HG03469 (cell line): ENCODE measurements at regions not wholly inside any gene's neighbourhood (a gene's known extent, or its start where the extent isn't known, plus 50 kb on each side); places are given as distances from the start of the nearest gene placed in this dataset.

Experiments
- ATAC-seq: cut with Tn5 transposase; IDR thresholded peaks from one replicate; pipeline ENCODE4 v1.9.1; 2021; ENCODE audit warnings: mild to moderate bottlenecking, moderate library complexity, moderate number of reproducible peaks; ENCODE audit not compliant: unreplicated experiment

DNA sequence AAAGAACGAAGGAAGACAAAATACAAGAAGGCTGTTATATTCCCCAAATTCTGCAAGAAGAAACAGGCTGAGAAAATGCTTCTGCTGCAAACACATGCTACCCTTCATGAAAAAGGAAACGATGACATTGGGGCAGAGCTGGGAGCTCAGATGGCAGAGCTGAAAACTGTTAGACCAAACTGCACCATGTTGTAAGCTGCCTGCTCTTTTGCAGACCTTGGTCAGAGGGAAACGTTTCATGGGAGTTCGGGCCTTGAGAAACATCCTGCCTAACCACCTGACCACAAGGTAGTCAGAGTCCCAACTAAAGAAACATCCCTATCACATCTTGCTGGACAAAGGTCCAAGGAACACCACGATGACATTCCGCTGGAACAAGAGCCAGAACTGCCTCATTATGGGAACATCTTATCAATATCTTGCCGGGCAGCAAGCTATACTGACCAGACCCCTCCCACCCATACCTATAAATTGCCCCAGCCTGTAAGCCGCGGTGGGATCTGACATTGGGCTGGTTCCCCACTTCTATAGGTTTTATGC lies 110.7 kb upstream of the CTSC start:
- ATAC-seq = no peak

DNA sequence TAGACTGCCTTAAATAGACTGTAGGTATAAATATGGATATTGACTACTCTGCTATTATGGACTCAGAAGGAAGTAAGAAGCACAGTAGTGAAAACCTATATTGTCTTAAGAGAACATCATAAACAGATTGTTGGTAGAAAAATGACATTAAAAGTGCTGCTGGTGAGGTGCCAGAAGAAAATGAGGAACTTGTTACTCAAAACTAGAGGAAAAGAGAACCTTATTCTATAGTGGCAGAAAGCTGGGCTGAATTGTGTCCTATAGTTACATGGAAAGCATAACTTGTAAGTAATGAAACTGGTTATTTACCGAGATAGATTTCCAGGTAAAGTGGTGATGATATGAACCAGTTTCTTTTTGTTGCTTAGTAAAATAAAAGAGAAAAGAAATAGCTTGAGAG lies 109.7 kb upstream of the CTSC start:
- ATAC-seq = no peak

DNA sequence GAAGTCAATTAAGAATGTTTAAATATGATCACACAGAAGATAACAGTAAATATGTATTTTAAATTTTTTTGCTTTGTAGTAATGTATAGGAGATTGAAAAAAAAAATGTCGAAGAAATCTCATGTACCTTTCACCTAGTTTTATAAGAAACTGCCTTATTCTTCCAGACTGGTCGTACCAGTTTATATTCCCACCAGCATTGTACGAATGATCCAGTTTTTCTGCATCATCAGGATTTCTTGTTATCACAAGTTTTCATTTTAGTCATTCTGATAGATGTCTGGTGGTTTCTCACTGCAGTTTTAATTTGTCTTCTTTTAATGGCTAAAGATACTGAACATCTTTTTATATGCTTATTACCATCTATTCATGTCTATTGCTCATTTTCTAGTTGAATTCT lies 101.8 kb upstream of the CTSC start:
- ATAC-seq = no peak

DNA sequence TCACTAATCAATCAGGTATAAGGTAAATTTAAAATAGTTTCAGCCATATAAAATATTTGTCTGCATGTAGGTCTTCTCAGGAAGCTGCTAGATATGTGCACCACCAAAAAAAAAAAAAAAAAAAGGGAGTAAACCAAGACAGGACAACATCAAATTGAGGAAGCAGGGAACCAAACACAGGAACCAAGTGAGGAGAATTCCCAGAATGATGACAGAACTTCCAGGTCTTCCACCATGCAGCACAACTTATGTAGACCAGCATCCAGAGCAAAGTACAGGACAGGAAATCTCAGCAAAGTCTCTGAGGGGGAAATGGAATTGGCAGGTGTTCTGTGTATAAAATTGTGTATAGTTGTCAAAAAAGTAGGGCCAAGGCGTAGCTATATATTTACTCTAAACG lies 101.2 kb upstream of the CTSC start:
- no peak for ATAC-seq

DNA sequence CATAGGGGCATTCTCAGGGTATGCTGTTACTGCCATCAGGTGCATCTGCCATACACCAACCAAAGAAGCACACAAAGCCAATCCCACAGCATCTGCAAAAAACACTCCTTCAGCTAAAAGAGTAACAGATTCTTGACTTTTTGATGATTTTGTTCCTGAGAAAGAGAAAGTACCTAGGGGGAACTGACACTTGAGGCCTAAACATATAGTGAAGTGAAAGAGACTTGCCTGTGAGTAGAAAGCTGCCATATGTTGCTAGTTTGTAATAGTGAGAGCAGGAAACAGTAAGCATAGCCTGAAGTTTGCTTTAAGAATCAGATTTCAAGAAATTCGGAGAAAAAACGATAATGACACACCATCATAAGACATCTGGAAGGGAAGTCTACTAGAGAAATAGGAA lies 97.9 kb upstream of the CTSC start:
- peak; percentile 96 for ATAC-seq

DNA sequence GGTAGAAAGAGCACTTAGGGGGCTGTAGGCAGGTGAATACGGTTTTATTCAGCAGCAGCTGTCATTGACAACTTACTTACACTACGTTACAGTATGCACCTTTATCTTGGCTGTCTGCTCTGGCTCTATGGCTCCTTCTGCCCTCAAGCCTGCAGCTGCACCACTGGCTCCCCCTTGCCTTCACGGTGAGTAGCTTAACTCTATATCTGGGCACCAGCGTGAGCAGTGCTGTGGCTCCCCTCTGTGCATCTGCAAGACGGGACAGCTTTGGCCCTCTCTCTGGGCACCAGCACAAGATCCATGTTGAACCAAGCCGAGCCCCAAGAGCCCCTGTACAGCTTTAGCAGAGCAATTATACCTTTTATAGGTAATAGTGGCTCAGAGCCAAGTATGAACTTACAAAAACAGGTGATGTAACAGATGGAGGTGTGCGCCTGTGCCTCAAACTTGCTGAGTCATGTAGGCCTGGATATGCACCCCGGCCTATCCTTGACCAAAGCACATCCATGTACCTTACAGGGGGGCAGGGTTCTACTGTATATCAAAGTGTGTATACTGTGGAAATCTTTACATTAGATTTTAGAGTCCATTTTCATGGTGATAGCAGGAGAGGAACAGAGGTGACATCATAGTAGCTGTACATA lies 96.9 kb upstream of the CTSC start:
- no peak for ATAC-seq

DNA sequence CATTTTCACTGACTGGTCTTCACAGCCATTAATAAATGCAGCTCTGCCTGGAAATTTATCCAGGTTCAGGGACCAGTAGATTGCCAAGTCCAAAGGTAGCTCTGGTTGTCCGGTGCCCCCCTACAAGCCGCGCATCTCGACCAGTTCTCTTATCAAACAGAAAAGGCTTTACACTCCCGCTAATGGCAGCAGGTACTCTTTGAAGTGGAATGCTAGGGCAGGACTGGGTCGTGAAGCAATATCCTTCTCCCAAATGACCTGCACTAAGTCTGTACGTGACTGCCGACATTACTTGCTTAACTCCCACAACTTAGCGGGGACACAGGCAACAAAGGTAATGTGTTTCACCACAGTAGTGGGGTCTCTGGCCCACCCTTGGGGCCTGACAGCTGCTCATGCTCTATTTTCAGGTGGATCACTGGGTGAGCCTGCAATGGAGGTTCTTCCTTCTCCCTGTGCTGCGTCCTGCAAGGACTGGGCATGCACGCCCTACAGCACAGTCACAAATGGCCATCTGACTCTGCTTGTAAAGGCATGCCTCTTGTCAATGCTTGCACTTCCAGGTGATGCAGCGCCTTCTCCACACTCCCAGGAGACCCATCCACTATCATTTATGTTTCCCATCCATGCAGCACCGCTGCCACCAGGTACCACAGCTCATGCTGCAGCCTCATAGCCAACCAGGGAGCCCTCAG lies 96.1 kb upstream of the CTSC start:
- ATAC-seq = no peak

DNA sequence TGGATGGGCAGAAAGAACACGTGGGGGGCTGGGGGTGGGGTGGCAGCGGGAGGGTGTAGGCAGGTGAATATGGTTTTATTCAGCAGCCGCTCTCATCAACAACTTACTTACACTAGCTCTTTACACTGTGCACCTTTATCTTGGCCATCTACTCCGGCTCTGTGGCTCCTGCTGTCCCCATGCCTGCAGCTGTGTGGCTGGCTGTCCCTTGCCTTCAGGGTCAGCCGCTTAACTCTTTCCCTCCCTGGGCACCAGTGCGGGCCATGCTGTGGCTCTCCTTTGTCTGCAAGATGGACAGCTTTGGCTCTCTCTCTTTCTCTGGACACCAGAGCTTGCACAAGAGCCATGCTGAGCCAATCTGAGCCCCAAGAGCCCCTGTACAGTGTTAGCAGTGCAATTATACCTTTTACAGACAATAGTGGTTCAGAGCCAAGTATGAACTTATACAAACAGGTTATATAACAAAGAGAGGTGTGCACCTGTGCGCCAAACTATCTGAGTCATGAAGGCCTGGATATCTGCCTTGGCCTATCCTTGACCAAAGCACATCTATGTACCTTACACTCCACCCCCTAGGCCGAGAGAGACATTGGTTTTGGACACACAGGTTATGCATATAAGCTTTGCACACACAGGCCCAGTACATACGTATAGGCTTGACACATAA lies 94.3 kb upstream of the CTSC start:
- ATAC-seq = no peak

DNA sequence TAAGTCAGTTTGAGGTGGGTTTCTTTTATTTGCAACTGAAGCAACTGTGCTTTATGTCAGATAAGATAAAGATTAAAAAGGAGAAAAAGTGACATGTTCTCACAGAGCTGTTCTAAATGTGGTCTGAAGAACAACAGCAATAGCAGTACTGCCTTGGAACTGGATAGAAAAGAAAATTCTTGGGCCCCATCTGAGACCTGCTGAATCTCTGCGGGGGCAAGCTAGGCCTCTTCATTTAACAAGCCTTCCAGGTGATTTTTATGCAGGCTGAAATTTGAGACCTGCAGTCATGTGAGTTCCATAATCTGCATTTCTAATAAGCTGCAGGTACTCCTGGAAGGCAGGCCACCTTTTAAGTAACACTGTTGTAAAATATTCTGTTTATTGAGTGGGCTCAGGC lies 91.4 kb upstream of the CTSC start:
- no peak for ATAC-seq

DNA sequence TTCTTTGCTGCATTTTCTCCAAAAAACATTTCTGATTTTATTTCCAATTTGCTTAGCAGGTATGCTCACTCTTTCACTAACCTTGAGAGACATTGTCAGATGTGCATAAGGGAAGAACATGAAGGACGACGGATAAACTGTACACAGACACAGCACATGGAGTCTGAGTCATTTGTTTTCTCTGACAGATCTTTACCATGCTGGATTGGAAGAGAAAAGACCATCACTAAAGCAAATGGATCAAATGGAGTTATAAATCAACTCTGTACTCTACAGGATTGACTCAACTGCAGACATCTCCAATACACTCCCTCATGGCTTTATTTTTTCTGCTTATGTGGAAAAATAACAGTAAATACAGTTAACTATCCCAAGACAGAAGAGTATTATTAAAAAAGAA lies 90.2 kb upstream of the CTSC start:
- no peak for ATAC-seq

DNA sequence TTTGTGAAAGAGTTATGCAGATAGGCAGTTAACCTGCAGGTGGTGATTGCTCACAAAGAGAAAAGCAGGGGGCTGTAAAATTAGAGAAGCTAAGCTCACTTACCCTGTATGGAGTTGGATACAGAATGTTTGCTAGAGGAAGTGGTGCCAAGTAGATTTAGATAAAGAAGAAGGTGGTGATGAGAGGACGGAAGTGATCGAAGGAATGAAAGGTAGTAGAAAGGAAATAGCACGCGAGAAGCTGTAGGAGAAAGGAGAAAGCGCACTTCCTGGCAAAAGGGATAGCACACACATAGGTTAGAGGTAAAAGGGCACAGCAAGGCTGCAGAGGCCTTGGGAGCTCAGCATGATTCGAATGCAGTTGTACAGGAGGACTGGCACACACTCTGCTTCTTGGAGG lies 87.3 kb upstream of the CTSC start:
- ATAC-seq = no peak

DNA sequence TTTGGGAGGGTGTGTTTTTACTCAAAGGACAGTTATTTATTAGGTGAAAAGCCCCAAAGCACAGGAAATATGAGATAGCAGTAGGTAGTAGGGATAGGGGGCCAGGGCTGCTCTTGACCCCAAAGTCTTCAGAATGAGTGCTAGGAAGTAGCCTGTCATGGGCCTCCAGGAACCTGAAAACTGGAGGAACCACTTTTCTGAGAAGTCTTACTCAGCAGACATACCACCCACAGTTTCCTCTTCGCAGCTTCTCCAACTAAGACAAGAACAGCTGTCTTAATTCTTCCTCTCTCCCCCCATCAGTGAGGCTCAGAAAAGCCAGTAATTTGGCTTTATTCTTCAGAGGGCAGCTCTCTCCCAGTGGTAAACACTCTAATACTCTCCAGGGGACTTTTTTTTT lies 84.0 kb upstream of the CTSC start:
- peak; percentile 68 for ATAC-seq

DNA sequence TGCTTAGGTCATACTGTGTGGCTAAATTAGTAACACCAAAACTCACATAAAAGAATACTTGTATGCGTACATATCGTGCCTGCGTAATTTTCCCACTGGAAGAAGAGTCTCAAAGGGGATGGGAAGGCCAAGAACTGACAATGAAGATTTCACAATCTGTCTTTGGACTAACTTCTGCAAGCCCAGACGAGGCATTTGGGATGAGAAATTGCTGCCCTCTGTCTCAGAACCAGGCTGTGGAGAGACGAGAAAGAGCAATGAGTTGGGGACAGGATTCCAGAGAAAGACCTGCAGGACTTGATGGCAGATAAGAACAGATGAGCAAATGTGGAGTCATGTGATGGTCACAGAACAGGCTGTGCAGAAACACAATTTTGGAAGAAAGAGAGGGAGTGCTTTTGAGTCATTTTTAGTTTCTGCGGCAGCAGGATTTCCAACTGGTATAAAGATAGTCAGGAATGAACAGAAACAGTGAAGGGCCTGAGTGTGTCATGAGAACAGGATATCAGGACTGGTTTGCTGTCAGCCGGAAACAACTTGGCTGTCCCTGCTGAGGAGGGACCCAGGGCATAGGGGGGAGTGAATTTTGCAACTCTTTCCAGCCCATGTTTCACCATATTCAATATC lies 82.7 kb upstream of the CTSC start:
- no peak for ATAC-seq

DNA sequence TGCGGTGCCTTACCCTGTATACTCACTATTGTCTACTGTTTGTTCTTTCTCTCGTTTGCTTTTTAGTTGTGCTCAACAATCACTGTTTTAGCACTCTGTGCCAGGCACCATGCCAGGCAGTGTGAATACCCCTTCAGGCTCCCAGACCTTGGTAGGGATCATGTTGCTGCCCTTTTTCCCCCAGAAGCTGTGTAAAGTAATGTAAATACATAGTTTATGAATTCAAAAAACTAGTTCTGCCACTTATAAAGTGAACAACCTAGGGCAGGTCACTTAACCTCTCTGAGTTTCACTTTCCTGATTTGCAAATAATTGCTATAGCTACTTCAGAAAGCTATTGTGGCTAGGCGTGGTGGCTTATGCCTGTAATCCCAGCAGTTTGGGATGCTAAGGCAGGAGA lies 81.0 kb upstream of the CTSC start:
- ATAC-seq = no peak

DNA sequence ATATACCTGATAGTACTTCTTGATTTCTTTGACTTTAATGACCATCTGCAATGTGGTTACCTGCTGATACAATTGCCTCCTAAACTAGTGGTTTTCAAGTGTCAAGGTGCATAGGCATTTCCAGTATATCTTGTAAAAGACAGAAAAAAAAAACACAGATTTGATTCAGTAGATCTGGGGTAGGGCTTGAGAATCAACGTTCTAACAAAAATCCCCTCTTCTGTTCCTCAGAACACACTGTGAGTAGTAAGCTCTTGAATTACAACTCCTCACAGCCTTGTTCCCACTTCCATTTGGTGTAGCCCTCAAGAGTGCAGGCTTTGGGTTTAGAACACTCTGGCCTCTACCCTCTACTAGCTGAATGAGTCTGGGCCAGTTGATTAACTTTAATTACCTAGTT lies 78.0 kb upstream of the CTSC start:
- no peak for ATAC-seq

DNA sequence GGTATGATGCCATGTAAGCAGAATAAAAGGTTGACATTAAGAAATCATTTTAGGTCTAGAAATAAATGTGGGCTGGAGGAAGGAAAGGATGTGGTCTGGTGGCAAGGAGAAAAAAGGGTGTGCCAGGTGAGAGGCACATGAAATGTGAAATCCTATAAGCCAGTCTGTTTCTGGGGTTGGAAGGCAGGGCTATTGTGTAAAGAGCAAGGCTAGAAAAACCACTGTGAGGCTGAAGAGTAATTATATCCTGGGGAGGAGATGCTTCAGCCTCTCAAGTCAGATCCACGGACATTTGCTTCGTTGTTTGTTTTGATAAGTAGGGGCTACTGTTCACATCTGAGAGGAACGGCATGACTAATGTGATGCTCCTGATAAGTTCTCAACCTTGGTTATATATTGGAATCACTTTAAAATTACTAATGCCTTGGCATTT lies 77.5 kb upstream of the CTSC start:
- ATAC-seq = peak; percentile 18

DNA sequence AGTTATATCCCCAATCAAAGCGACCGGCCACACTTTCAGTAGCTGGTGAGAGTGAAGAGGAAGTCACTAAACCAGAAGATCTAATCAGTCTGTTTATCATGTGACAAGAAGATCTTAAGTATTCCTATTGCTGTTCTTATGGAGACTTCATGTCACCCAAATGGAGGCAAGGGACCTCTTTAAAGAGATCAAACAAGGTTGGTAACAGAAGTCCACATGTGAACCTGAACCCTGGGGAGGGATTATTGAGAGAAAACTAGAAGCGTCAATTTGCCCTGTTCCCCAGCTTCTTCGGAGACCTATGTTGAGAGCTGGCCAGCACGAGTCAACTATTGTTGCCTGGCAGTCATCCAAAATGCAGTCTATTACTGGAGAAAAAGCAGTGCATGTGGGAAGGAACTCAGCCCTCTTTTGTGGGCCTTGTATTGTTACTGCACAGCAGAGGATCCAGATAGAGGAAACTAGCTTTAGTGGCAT lies 76.9 kb upstream of the CTSC start:
- ATAC-seq = peak; percentile 54

DNA sequence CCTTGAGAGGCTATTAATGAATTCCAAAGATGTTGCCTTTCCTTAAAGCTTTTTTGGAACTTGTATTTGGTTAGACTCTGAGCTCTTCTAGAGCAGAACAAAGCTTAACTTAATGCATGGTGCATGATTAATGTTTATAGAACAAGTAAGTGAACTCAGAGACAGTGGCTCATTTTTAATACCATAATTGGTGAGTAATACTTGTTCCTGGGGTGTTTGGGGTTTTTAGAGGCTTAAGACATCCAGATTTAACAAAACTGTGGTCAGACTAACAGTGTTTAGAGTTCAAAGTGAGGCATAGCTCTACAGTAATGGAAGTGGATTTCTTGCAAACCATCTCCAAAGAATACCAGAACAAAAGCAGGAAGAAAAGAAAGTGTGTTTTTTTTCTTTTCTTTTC lies 73.7 kb upstream of the CTSC start:
- ATAC-seq = no peak

DNA sequence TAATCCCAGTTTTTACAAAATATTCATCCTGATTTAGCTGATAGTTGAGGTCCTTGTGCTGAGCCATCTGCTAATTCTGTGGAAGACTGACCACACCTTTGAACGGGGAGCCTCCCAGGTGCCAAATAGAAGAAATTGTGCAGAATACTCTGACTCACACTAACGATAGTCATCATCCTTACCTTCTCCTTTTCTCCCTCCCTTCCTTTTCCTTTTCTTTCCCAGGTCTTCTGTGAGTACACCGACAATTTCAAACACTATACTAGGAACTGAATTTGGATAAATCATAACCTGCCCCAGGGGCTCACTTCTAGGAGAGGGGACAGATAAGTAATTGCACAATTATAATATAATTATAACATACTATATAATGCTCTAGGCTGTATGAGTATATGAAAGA lies 73.1 kb upstream of the CTSC start:
- no peak for ATAC-seq

DNA sequence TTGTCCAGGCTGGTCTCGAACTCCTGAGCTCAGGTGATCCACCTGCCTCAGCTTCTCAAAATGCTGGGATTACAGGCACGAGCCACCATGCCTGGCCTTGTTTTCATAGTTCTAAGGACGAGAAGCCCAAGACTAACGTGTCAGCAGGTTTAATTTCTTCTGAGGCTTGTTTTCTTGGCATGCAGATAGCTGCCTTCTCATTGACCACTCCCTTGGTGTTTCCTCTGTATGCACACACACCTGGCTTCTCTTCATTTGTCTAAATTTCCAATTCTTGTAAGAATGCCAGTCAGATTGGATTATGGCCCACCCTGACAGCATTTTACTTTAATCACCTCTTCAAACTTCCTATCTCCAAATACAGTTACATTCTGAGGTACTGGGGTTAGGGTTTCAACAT lies 72.5 kb upstream of the CTSC start:
- ATAC-seq = no peak

DNA sequence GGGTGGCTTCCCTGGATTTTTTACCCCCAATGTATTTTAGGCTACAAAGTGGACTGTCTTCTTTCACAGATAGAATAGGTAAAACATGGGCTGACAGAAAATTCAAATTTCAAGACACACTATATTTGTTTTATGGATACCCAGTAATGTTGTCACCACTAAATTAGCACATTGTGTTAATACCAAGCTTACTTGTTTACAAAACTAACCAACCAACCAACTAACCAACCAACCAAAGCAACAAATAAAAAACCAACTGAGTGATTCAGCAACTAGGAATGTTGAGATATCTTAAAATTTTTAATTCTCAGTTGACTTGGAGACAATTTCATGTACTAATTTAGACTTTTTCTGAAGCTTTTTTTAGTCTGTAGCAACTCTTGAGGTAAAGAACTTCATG lies 69.3 kb upstream of the CTSC start:
- no peak for ATAC-seq

DNA sequence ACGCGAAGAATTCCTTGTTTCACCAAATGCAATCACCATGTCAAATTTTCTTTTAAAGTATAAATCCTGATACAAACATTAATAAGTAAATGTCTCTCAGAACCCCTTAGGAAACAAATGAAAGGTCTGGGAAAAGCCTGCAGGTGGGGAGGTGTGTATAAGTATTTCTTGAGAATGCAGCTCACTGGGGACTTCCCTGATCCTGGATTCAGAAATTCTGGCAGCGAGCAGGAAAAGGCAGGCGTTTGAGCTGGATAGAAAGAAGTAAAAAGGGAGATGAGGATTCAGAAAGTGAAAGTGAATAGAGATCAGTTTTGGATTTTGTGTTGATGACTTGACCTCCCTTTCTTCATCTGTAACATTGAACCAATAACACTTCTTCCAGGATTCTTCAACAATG lies 68.3 kb upstream of the CTSC start:
- ATAC-seq = no peak
